ENCODE measurements at regions not wholly inside any gene's neighbourhood (a gene's known extent, or its start where the extent isn't known, plus 50 kb on each side); places are given as distances from the start of the nearest gene placed in this dataset.

- ATAC-seq (no peak), DNase-seq (ENCODE audit: low read depth, low spot score) (no peak)
- Histone ChIP-seq H3K27ac (ENCODE audit: low read length) (peak overlapping the region; percentile 91), H3K9me3 (ENCODE audit: control insufficient read depth, insufficient read depth, low read depth, low read length) (no peaks in the 10 kb centered on the region), H3K4me1 (ENCODE audit: control insufficient read depth, insufficient read depth, low read length) (peaks cover 19% of the 10 kb centered on the region), H3K4me3 (ENCODE audit: low read depth in 2 of 2, low read length in 2 of 2) (no peak overlapping the region), H3K36me3 (ENCODE audit: control insufficient read depth, insufficient read depth, low read length) (no peaks in the 10 kb centered on the region), H3K27me3 (ENCODE audit: control insufficient read depth, insufficient read depth, low read length) (no peaks in the 10 kb centered on the region)
- in situ Hi-C loops (cut with HindIII; ENCODE audit: low pct_unique_long_range_greater_than_20kb, low sequenced_read_pairs) (no loop called here), intact Hi-C loops (cut with micrococcal nuclease; ENCODE audit: unreplicated experiment) (no loop called here)
- POLR2A ChIA-PET: no interaction called here
- no TSS peak for BruUV-seq (replicated peaks)
- CTCF ChIA-PET: no interaction called here
- TF ChIP-seq REST (IDR thresholded peaks at IDR 0.05; ENCODE audit: insufficient read depth in 1 of 2, low read depth in 2 of 2, low read length in 1 of 2) (no peak), TCF7L2 (IDR thresholded peaks at IDR 0.05; ENCODE audit: low read depth, low read length) (no peak), CTCF (IDR thresholded peaks at IDR 0.05) (no peak), SIN3A (IDR thresholded peaks at IDR 0.05; ENCODE audit: borderline replicate concordance, insufficient read depth, low read depth, low read length) (no peak), POLR2AphosphoS5 (IDR thresholded peaks at IDR 0.05; ENCODE audit: low read depth, low read length) (no peak)
These were observed 168.7 kb upstream of the ITGB1 start for GRCh38 chr10:33126742-33127141.

GRCh38 chr10:33125522-33126517 lies 167.8 kb upstream of the ITGB1 start:
- BruUV-seq (replicated peaks): no TSS peak
- CTCF ChIA-PET: no interaction called here
- DNase-seq (ENCODE audit: low read depth, low spot score): no peak

More at GRCh38 chr10:33125522-33126517, 167.8 kb upstream of the ITGB1 start:
- no peaks in the 10 kb centered on the region for H3K27me3 ChIP-seq (ENCODE audit: control insufficient read depth, insufficient read depth, low read length)
- intact Hi-C loops (cut with micrococcal nuclease; ENCODE audit: unreplicated experiment): no loop called here
- H3K4me1 ChIP-seq (ENCODE audit: control insufficient read depth, insufficient read depth, low read length): peaks cover 23% of the 10 kb centered on the region
- ATAC-seq: 0 out of 2 replicates have a peak, but pooled peaks have one; percentile 7
- H3K4me3 ChIP-seq (ENCODE audit: low read depth in 2 of 2, low read length in 2 of 2): no peak overlapping the region
- H3K9me3 ChIP-seq (ENCODE audit: control insufficient read depth, insufficient read depth, low read depth, low read length): no peaks in the 10 kb centered on the region
- TF ChIP-seq REST (IDR thresholded peaks at IDR 0.05; ENCODE audit: insufficient read depth in 1 of 2, low read depth in 2 of 2, low read length in 1 of 2) (no peak), POLR2AphosphoS5 (IDR thresholded peaks at IDR 0.05; ENCODE audit: low read depth, low read length) (no peak), TCF7L2 (IDR thresholded peaks at IDR 0.05; ENCODE audit: low read depth, low read length) (no peak), SIN3A (IDR thresholded peaks at IDR 0.05; ENCODE audit: borderline replicate concordance, insufficient read depth, low read depth, low read length) (no peak), CTCF (IDR thresholded peaks at IDR 0.05) (no peak)
- POLR2A ChIA-PET: no interaction called here
- in situ Hi-C loops (cut with HindIII; ENCODE audit: low pct_unique_long_range_greater_than_20kb, low sequenced_read_pairs): no loop called here
- H3K27ac ChIP-seq (ENCODE audit: low read length): peak overlapping the region; percentile 91
- H3K36me3 ChIP-seq (ENCODE audit: control insufficient read depth, insufficient read depth, low read length): no peaks in the 10 kb centered on the region
